ENCODE measurements at regions not wholly inside any gene's neighbourhood (a gene's known extent, or its start where the extent isn't known, plus 50 kb on each side); places are given as distances from the start of the nearest gene placed in this dataset.

DNA sequence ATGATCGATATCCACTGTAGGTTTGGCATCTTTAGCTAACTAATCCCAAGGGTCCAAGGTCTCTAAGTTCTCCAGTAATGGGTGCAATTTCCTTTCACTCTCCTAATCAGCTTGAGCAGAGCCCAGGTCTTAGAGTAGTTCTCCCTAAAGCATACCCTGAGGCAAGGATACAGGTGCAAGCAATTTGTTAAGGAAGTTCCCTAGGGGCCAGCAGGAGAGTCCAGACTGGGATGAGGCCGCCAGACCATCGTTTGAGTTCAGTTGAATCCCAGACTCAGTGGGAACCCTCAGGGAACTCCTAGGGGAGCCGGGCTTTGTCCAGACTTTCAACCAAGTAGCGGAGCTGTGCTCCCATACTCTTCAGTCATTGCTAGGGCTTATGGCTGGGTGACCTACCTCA, 835.4 kb upstream of the CDH2 start:
- DNase-seq, result no peak

DNA sequence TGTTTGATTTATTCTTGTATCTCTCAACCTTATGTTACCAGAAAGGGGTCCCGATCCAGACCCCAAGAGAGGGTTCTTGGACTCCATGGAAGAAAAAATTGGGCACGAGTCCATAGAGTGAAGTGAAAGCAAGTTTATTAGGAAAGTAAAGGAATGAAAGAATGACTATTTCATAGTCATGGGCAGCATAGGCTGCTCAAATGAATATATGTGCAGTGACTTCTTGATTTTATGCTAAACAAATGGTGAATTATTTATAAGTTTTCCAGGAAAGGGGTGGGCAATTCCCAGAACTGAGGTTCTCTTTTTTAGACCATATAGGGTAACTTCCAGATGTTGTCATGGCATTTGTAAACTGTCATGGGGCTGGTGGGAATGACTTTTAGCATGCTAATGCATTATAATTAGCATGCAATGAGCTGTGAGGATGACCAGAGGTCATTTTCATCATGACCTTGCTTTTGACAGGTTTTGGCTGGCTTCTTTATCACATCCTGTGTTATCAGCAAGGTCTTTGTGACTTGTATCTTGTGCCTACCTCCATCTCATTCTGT, 832.4 kb upstream of the CDH2 start:
- DNase-seq, result no peak

DNA sequence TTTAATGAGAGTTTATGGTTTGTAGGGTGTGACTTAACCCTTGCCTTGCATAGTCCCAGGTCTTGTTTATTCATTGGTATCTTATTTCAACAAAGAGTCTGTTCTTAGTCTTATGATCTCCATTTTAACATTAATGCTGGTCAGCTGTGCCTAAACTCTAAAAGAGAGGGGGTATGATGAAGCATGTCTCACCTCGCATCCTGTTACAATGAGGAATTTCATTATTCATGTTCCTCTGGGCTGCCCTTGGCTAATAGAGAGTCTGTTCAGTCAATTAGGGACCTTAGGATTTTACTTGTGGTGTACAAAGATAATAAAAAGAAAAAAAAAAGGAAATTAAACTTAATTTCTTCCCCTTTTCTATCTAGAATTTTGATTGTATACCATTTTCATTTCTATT, 831.9 kb upstream of the CDH2 start:
- DNase-seq, result no peak

DNA sequence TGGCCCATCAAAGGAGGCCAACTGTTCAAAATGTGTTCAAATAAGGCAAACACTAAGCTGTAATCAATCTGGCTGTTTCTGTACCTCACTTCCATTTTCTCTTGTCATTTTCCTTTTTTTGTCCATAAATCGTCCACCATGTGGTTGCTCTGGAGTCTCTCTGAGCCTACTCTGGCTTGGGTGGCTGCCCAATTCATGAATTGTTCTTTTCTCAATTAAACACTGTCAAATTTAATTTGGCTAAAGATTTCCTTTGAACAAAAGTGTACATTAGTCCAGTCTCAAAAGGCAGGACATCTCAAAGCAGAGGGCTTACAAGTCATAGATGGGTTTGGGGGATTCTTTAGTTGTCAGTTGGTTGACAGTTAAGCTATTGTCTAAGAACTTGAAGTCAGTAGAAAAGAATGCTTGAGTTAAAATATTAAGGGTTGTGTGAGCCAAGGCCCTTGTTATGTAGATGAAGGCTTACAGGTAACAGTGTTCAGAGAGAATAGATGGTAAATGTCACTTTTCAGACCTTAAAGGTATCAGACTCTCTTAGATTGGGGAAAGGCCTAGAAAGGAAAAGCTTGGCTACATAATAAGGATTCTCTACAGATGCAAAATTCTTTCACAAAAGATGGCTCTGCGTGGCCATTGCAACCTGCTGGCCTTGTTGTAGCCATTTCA, 831.2 kb upstream of the CDH2 start:
- DNase-seq, result no peak

DNA sequence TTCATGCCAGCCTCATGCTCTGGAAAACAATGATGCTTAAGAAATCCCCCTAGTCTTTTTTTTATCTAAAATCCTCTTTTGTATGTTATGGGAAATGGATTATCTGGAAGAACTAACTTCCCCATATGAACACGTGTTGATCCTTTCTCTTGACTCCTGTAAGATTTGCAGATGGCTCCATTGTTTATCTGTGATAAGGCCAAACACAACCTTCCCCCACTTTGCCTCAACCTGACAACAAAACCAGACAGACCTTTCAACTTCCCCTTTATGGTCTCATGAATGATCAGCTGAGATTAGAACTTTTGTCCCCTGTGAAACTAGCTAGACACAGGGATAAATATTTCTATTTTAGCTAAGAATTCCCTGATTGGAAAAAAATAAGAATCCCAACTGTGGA, 828.0 kb upstream of the CDH2 start:
- no peak for DNase-seq

DNA sequence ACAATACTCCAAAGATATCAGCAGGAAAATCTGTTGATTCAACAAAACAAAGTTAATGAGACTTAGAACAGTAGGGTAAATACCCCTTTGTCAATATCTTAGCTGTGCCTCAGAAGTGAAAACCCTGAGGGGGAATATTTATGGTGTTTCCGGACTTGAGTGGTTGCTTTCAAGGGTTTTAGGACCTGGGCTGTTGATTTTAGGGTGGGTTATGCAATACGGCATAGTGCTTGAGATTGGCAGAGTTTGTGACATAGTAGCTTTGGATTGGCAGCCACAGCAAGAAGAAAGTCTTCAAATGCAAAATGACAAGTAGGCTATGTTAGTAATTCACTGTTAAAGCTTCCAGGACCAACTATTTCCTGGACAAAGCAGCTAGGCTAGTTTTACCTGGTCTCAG, 826.3 kb upstream of the CDH2 start:
- DNase-seq, result no peak

DNA sequence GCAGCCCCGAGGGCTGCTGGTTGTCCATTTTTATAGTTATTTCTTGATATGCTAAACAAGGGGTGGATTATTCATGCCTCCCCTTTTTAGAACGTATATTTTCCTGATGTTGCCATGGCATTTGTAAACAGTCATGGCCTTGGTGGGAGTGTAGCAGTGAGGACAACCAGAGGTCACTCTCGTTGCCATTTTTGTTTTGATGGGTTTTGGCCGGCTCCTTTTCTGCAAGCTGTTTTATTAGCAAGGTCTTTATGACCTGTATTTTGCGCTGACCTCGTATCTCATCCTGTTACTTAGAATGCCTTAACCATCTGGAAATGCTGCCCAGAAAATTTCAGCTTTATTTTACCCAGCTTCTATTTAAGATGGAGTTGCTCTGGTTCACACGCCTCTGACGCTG, 825.8 kb upstream of the CDH2 start:
- DNase-seq, result no peak

DNA sequence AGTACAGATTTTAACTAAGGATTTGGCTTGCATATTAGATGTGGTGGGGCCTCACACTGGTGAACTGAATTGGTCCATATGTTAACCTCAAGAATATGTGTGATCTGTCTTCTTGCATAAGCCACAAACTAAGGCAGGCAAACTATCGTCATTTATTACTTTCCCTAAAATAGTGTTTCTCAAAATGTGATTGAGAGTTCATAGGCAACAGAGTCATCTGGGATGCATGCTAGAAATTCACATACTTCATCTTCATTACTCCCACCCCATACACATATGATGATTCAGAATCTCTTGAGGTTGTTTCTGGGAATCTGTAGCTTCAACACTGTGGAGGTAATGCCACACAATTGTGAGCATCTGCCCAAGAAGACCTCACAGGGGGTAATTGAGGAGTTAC, 822.8 kb upstream of the CDH2 start:
- DNase-seq, result peak; percentile 73

DNA sequence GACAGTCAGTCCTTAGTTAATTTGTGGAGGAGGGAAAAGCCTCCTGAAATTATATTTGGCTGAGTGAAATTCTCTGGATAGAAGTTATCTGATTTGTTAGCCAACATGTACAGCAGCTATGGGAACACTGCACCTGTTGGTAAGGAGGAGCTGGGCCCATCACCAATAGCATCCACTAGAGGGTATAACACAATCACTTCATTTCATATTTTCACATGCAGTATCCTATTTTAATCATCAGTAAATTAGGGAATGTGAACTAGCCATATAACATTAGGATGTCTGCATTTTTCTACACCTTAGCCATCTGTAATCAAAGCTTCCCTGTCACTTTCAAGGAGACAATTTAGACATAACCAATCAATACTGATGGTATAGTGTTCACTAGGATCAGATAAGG, 818.4 kb upstream of the CDH2 start:
- DNase-seq, result no peak

DNA sequence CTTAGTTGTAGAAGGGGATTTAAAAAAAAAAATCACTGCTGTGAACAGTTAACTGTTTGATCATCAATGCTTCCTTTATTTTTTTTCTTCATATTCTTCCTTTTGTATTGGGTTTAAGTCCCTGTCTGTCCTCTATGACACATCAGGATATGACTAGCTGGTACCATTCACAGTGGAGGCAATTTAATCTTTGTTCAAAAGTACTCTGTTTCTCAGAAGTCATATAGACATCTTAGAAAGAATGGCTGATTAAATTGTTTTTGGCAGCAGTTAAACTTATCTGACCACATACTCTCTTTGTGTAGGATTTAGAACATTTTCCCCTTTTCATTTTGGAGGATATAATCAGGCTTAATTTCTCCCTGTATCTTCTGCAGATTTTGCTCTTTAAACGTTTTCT, 807.8 kb upstream of the CDH2 start:
- DNase-seq, result no peak

DNA sequence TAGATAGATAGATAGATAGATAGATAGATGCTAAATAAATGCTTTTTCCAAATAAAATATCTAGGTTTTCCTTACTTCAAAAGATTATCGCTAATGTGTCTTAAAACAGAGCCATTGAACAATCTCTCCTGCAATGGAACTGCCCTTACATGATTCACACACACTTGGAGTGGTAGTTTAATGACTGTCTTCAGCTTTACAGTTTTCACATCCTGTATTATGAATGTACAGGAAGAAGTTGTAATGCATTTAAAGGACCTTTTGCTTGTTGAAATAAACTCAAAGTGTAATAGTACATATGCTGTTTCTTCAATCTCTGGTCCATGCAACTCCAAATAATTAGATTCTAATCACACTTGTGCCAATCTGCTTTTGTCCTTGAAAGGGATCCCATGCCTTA, 797.6 kb upstream of the CDH2 start:
- no peak for DNase-seq

DNA sequence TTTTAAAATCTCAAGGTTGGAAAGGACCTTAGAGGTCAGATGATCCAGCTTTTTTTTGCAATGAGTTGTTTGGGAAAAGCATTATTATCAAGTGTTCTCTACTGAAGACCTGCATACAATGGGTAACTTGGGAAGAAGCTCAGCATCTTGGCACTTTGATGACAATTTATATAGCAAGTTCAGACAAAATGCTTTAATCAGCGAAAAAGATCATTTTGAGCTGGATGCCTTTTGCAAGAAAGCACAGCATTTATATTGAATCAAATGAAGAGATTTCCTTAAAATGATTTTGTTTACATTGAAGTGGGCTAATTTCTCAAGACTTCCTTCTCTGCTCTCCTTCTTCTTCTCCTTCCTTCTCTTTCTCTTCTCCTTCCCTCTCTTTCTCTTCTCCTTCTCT, 796.4 kb upstream of the CDH2 start:
- no peak for DNase-seq

DNA sequence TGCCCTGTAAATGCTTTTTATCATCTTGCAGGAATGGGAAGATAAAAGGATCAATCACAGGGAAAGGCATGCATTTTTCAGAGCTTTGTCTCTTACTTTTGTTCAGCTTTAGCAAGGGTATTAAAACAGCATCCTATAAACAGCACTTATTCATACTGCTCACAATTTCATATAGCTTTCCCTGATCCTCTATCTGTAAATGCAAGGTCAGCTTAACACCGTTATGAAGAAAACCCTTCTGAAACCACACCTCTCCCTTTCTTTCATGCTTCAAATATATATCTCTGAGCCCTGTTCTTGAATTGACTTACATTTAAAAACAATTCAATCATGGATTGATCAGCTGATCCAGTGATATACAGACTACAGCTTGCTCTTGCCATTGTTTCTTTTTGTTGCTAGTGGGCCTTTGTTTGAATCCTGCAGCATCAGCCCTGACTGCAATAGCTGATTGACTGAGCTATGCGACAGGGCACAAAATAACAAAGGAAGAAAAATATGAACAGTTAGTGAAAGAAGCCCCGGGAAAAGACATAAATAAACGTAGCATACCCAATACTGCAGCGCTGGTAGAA, 795.5 kb upstream of the CDH2 start:
- no peak for DNase-seq

DNA sequence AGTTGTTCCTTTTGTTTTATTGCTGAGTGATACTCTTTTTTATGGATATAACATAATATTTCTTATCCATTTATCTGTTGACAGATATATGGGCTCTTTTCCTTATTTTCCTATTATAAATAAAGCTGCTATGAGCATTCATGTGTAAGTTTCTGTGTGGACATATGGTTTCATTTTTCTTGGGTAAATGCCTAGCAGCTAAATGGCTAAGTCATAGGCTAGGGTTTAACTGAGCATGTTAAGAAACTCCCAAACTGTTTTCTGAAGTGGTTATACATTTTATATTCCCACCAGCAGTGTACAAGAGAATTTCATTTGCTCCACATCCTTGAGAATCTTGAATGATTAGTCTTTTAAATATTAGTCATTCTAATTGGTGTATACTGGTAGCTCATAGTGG, 786.6 kb upstream of the CDH2 start:
- peak; percentile 77 for DNase-seq

DNA sequence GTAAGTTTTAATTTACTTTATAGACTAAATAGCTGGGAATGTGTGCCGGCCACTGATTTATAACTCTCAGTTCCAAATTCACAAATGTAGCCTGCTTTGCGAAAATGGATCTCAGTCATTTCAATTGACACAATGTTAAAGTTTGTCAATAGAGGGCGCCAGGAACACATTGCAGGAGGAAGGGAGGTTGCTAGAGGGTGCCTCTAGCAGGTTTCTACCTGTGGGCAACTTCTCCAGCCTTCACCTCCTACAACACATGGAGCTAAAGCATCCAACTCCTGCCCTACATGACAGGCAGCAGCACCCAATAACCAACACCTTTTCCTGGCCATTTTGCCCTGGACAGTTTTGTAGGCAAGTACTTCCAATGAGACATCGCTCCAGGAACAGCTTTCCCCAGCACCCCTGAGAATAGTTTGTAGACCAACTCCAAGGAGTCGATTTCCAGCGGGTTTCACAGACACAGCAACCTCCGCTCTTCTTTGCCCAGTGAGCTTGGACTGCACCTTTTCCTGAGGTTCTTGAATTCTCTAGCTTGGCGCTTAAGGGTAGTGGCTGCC, 784.8 kb upstream of the CDH2 start:
- peak; percentile 28 for DNase-seq

DNA sequence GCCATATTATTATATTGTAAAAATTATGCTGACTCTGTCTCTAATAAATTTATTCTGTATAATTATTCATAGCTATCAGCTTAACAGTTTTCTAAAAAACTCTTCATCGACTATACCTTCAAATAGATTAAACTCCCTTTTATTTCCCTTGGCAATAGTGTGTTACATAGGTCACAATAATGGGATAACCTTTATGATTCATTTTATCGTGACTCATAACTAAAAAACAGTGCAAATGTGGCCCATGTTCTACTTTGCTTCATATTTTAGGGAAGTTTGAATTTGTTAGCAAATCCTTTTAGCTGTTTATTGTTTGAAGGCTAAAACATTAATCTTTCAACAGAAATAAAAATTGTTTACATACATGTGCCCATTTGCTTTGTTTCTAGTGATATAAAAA, 783.2 kb upstream of the CDH2 start:
- DNase-seq, result peak; percentile 10

DNA sequence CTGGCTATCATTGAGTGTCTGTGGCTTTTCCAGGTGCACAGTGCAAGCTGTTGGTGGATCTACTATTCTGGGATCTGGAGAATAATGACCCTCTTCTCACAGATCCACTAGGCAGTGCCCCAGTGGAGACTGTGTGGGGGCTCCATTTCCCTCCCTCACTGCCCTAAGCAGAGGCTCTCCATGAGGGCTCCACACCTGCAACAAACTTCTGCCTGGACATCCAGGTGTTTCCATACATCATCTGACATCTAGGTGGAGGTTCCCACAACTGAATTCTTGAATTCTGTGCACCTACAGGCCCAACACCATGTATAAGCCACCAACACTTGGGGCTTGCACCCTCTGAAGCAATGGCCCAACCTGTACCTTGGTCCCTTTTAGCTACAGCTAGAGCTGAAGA, 775.4 kb upstream of the CDH2 start:
- DNase-seq, result no peak

DNA sequence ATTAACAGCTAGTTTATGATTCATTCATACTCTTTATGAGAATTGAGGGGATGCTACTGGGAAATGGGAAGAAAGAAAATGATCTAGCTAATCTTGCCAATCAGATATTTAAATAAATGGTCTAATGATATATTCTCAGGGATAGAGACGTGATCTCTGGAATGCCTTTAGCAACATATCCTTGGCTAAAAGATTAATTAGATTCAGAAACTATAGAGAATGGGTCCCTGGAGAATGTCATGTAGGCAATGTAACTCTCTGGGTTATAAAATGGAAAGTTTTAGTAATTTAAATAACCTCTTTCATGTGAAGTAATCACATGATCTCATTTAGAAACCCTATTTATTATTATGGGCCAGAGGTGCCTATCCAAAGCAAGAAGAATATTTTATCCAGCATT, 771.0 kb upstream of the CDH2 start:
- no peak for DNase-seq

DNA sequence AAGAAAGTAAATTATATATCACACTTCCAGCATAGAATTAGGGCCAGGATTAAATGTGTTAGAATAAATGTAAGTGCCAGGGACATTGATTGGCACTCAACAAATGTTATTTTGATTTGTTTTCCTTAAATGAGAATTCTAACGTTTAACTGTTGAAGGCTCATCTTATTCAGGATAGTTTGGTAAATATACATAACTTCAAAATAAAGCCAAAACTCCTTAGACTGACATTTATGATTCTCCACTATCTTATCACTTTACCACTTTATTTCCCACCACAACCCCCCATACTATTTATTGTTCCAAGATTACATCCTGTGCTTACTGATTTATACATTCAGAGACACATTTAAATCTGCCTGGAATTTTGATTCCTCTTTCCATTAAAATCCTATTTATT, 769.5 kb upstream of the CDH2 start:
- DNase-seq, result no peak

DNA sequence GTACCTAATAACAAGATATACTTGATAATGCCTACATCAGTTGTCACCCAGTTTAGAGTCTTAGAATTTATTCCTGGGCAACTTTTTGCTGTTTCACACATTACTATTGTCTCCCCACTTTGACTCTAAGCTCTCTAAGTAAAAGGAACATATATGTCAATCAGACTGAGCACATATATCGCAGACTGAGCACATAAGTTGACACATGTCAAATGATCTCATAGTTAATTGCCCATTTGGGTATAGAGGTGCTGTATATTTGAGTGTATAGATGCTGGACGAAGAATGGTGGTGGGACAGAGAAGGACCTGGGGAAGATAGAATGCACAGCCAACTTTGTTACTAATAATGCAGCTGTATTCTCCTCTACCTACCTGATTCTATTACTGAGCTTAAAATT, 746.0 kb upstream of the CDH2 start:
- DNase-seq, result no peak

DNA sequence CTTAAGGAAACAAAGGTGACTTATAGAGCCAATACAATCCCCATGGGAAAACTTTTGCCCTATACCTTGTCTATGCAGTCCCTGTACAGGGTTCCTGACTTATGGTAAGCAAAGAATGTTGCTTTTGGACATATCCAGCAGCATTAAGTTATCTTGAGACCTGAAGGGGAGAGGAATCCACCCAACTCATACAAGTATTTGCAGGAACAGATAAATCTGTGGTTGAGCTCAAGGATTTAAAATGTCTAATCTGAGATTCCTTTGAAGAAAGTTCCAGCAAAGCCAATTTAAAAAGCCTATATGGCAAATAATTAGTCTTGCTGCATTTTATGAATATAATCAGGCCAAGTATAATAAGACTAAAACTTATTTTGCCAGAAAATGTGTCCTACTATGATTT, 739.5 kb upstream of the CDH2 start:
- DNase-seq, result no peak

DNA sequence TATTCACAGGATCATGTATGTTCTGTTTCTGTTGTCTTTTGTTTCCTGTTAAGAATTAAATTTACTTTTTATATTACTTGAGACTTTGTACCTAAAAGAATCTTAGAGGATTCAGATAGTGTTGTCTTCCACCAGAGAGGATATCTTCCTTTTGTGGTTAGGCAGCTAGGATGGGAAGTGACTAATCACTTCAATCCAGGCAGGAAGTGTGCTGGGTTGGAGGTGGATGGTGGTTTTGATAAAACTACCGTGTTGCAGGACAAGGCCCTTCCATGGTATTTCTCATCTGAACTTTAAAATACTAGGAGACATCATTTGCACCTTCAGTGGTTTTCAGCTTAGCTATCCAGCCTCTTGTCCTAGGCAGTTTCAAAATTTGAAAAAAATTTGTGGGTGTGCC, 728.6 kb upstream of the CDH2 start:
- DNase-seq, result peak; percentile 51

DNA sequence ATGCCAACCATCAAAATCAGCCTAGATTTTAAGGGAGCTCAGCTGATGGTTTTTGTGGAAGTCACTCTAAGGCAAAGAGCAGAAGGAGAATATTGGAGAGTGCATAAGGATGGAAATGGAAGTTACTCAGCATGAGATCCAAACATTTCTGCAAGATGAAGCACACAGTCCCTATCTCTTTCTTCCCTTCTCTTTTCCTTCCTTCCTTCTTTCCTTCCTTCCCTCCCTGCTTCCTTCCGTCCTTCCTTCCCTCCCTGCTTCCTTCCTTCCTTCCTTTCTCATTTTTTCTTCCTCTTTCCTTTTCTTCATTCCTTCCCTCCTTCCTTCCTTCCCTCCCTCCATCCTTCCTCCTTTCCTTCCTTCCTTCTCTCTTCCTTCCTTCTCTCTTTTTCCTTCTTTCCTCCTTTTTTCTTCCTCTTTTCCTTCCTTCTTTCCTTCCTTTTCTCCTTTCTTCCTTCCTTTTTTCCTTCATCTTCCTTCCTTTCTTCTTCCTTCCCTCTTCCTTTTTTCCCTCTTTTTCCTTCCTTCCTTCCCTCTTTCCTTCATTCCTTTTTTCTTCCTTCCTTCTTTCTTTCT, 727.9 kb upstream of the CDH2 start:
- no peak for DNase-seq

DNA sequence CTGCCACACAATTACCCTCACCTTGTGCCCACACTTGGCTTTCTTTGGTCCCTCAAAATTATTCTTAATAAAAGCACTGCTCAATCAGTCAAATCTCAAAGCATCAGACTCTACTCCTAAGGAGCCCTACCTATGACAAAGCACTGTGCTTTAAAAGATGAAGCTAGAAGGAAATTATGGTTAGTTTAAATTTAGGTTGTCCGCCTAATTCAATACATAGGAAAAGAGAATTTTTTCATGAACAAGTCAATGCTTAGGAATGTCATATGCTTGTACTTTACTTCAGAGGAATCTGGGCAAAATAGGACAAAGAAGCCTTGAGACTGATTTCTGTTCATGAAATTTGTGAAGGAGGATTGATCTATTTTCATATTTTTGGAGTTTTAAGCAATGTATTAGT, 726.4 kb upstream of the CDH2 start:
- peak; percentile 43 for DNase-seq
